OCI-LY7 (cell line): ENCODE measurements at regions not wholly inside any gene's neighbourhood (a gene's known extent, or its start where the extent isn't known, plus 50 kb on each side); places are given as distances from the start of the nearest gene placed in this dataset.

Experiments used
- EZH2phosphoT487 ChIP-seq: fragments of 200-600 bp; sonication (generic); IDR thresholded peaks from 2 replicates; pipeline ENCODE4 v1.6.1; 2018; ENCODE audit warnings: low read depth, borderline replicate concordance, mild to moderate bottlenecking, mixed run types, antibody characterized with exemption, low read length, moderate library complexity, mixed read lengths
- TF ChIP-seq, protein P1 (sequence below): fragments of 200-600 bp; sonication (generic); conservative IDR thresholded peaks from 2 replicates; pipeline ENCODE4 v1.5.1; 2014; ENCODE audit warnings: mild to moderate bottlenecking, antibody characterized with exemption, low read length, moderate library complexity, mixed read lengths

DNA sequence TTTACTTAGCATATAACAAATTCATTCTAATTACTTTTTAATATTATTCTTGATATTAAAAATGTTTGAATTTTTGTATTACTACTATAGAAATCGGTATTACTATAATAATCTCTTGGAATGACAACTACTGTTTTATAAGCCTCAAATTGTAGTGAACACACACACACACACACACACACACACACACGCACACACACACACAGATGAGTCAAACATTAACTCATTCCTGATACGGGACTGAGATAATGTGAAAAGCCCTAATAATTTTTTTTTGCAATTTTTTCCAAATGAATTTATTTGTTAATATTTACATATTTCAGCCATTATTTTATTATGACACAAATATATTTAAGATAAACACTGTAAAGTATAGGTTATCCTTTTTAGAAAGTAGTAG, 951.2 kb upstream of the PHF14 start:
- TF ChIP-seq, protein P1, sequence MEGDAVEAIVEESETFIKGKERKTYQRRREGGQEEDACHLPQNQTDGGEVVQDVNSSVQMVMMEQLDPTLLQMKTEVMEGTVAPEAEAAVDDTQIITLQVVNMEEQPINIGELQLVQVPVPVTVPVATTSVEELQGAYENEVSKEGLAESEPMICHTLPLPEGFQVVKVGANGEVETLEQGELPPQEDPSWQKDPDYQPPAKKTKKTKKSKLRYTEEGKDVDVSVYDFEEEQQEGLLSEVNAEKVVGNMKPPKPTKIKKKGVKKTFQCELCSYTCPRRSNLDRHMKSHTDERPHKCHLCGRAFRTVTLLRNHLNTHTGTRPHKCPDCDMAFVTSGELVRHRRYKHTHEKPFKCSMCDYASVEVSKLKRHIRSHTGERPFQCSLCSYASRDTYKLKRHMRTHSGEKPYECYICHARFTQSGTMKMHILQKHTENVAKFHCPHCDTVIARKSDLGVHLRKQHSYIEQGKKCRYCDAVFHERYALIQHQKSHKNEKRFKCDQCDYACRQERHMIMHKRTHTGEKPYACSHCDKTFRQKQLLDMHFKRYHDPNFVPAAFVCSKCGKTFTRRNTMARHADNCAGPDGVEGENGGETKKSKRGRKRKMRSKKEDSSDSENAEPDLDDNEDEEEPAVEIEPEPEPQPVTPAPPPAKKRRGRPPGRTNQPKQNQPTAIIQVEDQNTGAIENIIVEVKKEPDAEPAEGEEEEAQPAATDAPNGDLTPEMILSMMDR = no peak
- TF ChIP-seq EZH2phosphoT487 = no peak
